ENCODE measurements at regions not wholly inside any gene's neighbourhood (a gene's known extent, or its start where the extent isn't known, plus 50 kb on each side); places are given as distances from the start of the nearest gene placed in this dataset.

DNA sequence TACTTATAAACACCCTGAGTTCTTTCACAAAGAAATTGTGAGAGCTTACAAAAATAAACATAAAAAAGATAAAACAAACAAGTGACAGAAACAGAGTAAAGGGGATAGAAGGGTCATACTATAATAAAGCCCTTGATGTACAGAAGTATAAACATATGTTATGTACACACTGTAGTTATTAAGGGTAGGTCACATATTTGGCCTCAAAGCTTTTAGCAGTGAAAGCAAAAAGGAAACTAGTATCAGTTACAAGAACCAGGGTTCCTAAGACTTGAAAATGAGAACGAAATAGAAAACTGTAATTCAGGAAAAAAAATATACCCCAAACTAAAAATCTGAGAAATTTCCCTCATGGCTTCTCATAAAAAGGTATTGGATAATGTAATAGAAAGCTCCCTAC is 380.6 kb downstream of the HDGFL1 start:
- Histone ChIP-seq H3K79me2 (ENCODE audit: control insufficient read depth, insufficient read depth, low read length) (no peaks in the 10 kb centered on the region), H3K36me3 (ENCODE audit: control insufficient read depth, insufficient read depth, low read length) (no peaks in the 10 kb centered on the region), H3K4me3 (replicated peaks in 1 of 4; ENCODE audit: control extremely low read depth in 1 of 4, insufficient read depth in 1 of 4, low read depth in 3 of 4, low read length in 4 of 4) (no peak overlapping the region), H3K4me2 (ENCODE audit: extremely low read depth, insufficient read depth, low read length) (no peak overlapping the region), H3K27ac (ENCODE audit: insufficient read depth, low read length) (no peak overlapping the region), H2AFZ (ENCODE audit: low read length) (no peak overlapping the region), H3K27me3 (ENCODE audit: control insufficient read depth, insufficient read depth, low read length) (no peaks in the 10 kb centered on the region), H3K4me1 (ENCODE audit: control insufficient read depth, extremely low read depth, insufficient read depth, low read length) (no peaks in the 10 kb centered on the region), H3K9me3 (ENCODE audit: control insufficient read depth, insufficient read depth, low read depth, low read length) (no peaks in the 10 kb centered on the region), H4K20me1 (ENCODE audit: control insufficient read depth, extremely low read depth, insufficient read depth, low read length) (no peaks in the 10 kb centered on the region), H3K9ac (ENCODE audit: insufficient read depth, low read length) (no peak overlapping the region)
- no peak for DNase-seq (ENCODE audit: low read depth in 2 of 2)
- TF ChIP-seq, protein P1, sequence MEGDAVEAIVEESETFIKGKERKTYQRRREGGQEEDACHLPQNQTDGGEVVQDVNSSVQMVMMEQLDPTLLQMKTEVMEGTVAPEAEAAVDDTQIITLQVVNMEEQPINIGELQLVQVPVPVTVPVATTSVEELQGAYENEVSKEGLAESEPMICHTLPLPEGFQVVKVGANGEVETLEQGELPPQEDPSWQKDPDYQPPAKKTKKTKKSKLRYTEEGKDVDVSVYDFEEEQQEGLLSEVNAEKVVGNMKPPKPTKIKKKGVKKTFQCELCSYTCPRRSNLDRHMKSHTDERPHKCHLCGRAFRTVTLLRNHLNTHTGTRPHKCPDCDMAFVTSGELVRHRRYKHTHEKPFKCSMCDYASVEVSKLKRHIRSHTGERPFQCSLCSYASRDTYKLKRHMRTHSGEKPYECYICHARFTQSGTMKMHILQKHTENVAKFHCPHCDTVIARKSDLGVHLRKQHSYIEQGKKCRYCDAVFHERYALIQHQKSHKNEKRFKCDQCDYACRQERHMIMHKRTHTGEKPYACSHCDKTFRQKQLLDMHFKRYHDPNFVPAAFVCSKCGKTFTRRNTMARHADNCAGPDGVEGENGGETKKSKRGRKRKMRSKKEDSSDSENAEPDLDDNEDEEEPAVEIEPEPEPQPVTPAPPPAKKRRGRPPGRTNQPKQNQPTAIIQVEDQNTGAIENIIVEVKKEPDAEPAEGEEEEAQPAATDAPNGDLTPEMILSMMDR (conservative IDR thresholded peaks at IDR 0.05 in 1 of 2, IDR thresholded peaks at IDR 0.05 in 1 of 2; ENCODE audit: low read depth in 1 of 2, low read length in 2 of 2): no peak
- TF ChIP-seq EZH2 (IDR thresholded peaks at IDR 0.05; ENCODE audit: low read length, missing control alignments): no peak

DNA sequence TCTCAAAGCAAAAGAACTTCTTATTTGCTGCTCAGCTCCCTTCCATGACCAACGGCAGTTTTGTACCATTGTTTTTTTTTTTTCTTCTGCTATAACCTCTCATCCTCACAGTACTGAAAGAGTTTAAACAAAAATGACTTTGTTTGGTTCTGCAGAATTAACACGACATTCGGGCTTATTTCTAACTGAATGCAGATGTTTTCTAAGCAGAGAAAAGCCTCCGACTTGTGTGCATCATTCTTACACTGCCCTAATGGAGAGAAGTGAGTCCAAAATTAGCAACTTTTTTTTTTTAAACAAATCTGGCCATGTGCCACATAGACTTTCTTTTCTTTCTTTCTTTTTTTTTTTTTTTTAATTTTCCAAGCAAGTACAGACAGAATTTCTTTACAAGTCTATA is 382.7 kb downstream of the HDGFL1 start:
- Histone ChIP-seq H3K4me3 (replicated peaks in 1 of 4; ENCODE audit: control extremely low read depth in 1 of 4, insufficient read depth in 1 of 4, low read depth in 3 of 4, low read length in 4 of 4) (no peak overlapping the region), H3K9ac (ENCODE audit: insufficient read depth, low read length) (no peak overlapping the region), H2AFZ (ENCODE audit: low read length) (no peak overlapping the region), H3K4me2 (ENCODE audit: extremely low read depth, insufficient read depth, low read length) (no peak overlapping the region), H4K20me1 (ENCODE audit: control insufficient read depth, extremely low read depth, insufficient read depth, low read length) (no peaks in the 10 kb centered on the region), H3K27me3 (ENCODE audit: control insufficient read depth, insufficient read depth, low read length) (no peaks in the 10 kb centered on the region), H3K27ac (ENCODE audit: insufficient read depth, low read length) (no peak overlapping the region), H3K79me2 (ENCODE audit: control insufficient read depth, insufficient read depth, low read length) (no peaks in the 10 kb centered on the region), H3K4me1 (ENCODE audit: control insufficient read depth, extremely low read depth, insufficient read depth, low read length) (no peaks in the 10 kb centered on the region), H3K36me3 (ENCODE audit: control insufficient read depth, insufficient read depth, low read length) (no peaks in the 10 kb centered on the region), H3K9me3 (ENCODE audit: control insufficient read depth, insufficient read depth, low read depth, low read length) (no peaks in the 10 kb centered on the region)
- no peak for TF ChIP-seq EZH2 (IDR thresholded peaks at IDR 0.05; ENCODE audit: low read length, missing control alignments)
- TF ChIP-seq, protein P1 (conservative IDR thresholded peaks at IDR 0.05 in 1 of 2, IDR thresholded peaks at IDR 0.05 in 1 of 2; ENCODE audit: low read depth in 1 of 2, low read length in 2 of 2): no peak
- peak in 1 of 2 donors; percentile 18 for DNase-seq (ENCODE audit: low read depth in 2 of 2)

DNA sequence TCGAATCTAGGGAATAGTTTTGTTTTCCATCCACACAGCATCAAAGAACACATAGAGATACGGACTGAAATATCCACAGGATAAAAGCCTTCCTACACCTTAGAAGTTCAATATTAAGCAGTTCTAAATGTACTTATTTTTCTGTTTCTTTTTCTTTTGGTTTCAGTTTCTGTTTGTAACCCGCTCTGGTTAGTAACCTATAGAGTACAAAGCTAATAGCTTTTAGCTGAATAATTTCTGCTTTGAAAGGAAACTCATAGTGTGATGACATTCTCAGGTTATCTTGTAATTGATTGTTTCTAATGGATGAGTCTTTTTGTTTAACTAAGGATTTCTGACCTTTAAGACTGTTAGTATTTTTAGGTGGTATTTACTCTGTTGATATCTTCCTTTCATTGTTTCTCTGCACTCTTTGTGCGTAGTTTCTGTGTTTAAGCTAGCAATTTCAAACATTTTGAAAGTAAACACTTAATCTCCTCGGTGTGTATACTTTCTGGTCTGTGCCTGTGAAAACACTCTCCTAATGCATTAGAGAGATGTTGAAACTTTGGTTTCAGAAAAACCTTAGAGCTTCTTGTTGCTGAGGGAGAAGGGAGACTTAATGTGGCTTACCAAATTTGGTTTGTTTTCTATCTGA is 385.5 kb downstream of the HDGFL1 start:
- no peak overlapping the region for H3K27ac ChIP-seq (ENCODE audit: insufficient read depth, low read length)
- H3K79me2 ChIP-seq (ENCODE audit: control insufficient read depth, insufficient read depth, low read length): no peaks in the 10 kb centered on the region
- peak; percentile 22 to 49 for DNase-seq (ENCODE audit: low read depth in 2 of 2)
- H3K4me3 ChIP-seq (replicated peaks in 1 of 4; ENCODE audit: control extremely low read depth in 1 of 4, insufficient read depth in 1 of 4, low read depth in 3 of 4, low read length in 4 of 4): peak overlapping the region; percentile 21 to 51 (median 30)
- no peaks in the 10 kb centered on the region for H3K36me3 ChIP-seq (ENCODE audit: control insufficient read depth, insufficient read depth, low read length)
- no peaks in the 10 kb centered on the region for H3K4me1 ChIP-seq (ENCODE audit: control insufficient read depth, extremely low read depth, insufficient read depth, low read length)
- H3K9ac ChIP-seq (ENCODE audit: insufficient read depth, low read length): peak overlapping the region; percentile 20
- no peaks in the 10 kb centered on the region for H4K20me1 ChIP-seq (ENCODE audit: control insufficient read depth, extremely low read depth, insufficient read depth, low read length)
- no peaks in the 10 kb centered on the region for H3K27me3 ChIP-seq (ENCODE audit: control insufficient read depth, insufficient read depth, low read length)
- H2AFZ ChIP-seq (ENCODE audit: low read length): peak overlapping the region; percentile 89
- TF ChIP-seq, protein P1 (conservative IDR thresholded peaks at IDR 0.05 in 1 of 2, IDR thresholded peaks at IDR 0.05 in 1 of 2; ENCODE audit: low read depth in 1 of 2, low read length in 2 of 2): no peak
- TF ChIP-seq EZH2 (IDR thresholded peaks at IDR 0.05; ENCODE audit: low read length, missing control alignments): no peak
- no peaks in the 10 kb centered on the region for H3K9me3 ChIP-seq (ENCODE audit: control insufficient read depth, insufficient read depth, low read depth, low read length)
- H3K4me2 ChIP-seq (ENCODE audit: extremely low read depth, insufficient read depth, low read length): peak overlapping the region; percentile 84
